GM18909 (cell line): ENCODE measurements at regions not wholly inside any gene's neighbourhood (a gene's known extent, or its start where the extent isn't known, plus 50 kb on each side); places are given as distances from the start of the nearest gene placed in this dataset.
"Not testable (repeated sequence)": the region's sequence is repeated elsewhere in the genome, so short reads cannot be mapped to it uniquely, and the experiment has no call there.

ENCODE experiments used
- ATAC-seq: cut with Tn5 transposase; IDR thresholded peaks from one replicate; pipeline ENCODE4 v1.9.1; 2021; ENCODE audit warnings: mild to moderate bottlenecking; ENCODE audit not compliant: unreplicated experiment, poor library complexity

GRCh38 chr3:194959217-194959616 is 273.5 kb downstream of the FAM43A start:
- ATAC-seq = no peak

- ATAC-seq = not testable (repeated sequence)
These were observed 274.0 kb downstream of the FAM43A start for GRCh38 chr3:194959666-194960065.

GRCh38 chr3:194960446-194961032 is 274.9 kb downstream of the FAM43A start:
- ATAC-seq = no peak

- ATAC-seq = no peak
These were observed 275.5 kb downstream of the FAM43A start for GRCh38 chr3:194961149-194961548.

DNA sequence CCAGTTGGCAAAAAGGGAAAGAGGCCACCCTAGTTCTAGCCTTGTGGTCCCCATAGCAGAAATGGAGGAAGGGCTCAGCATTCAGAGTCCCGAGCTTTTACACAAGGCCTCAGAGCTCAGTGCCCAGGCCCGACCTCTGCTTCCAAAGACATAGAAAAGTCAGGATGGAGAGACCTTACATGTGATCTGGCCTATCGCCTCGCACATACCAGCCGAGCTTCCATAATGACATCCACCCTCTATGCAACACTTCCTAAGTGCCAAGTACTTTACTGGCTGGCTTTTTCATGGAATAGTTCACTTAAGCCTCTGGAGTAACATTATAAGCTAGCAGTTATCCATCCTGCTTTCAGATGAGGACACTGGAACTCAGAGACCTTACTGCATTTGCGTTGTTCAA is 275.9 kb downstream of the FAM43A start:
- ATAC-seq = no peak

GRCh38 chr3:194962056-194962455 is 276.4 kb downstream of the FAM43A start:
- ATAC-seq = no peak

- no peak for ATAC-seq
These were observed 279.1 kb downstream of the FAM43A start for GRCh38 chr3:194964809-194965208.

- ATAC-seq = no peak
These were observed 281.8 kb downstream of the FAM43A start for GRCh38 chr3:194967151-194968117.

DNA sequence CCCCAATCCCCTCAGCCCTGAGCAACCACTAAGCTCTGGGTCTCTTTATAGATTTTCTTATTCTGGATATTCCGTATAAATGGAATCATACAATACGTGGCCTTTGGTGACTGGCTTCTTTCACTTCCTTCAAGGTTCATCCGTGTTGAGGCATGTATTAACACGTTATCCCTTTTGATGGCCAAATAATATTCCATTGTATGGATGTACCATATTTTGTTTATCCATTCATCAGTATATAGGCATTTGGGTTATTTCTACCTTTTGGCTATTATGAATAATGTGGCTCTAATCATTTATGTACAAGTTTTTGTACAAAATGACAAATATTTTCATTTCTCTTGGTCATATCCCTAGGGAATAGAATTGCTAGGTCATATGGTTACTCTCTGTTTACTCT is 284.4 kb downstream of the FAM43A start:
- no peak for ATAC-seq

DNA sequence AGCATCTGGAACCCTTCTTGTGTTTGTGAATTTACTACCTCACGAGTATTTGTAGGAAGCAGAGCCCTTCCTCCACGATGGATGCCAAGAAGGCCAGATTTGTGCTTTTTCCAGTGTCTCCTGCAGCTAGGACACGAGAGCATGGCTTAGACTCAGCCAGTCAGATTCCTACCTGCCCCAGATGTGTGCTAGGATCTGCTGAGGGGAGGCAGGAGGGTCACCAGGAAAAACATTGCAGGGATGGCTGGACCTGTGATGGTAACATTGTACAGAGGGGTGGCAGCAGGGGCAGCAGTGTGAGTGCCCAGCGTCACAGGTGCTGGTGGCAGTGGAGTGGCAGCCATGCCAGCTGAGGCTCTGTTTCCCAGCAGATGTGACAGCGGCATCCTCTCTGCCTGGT is 285.3 kb downstream of the FAM43A start:
- ATAC-seq = no peak

DNA sequence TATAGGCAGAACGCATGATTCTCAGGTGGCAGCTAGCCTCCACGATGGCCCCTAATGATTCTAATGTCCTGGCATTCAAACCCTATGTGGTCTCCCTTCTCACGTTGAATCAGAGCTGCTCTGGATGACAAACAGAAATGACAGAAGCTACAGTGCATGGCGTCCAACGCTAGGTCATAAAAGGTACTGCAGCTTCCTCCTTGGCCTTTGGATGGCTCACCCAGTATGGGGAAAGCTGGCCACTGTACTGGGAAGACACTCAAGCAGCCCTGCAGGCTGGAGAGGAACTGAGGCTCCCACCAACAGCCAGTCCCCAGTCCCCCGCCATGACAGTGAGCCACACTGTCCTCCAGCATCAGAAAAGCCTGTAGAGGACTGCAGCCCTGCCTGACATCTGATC is 286.3 kb downstream of the FAM43A start:
- no peak for ATAC-seq

- ATAC-seq = no peak
These were observed 287.0 kb downstream of the FAM43A start for GRCh38 chr3:194972641-194973040.

DNA sequence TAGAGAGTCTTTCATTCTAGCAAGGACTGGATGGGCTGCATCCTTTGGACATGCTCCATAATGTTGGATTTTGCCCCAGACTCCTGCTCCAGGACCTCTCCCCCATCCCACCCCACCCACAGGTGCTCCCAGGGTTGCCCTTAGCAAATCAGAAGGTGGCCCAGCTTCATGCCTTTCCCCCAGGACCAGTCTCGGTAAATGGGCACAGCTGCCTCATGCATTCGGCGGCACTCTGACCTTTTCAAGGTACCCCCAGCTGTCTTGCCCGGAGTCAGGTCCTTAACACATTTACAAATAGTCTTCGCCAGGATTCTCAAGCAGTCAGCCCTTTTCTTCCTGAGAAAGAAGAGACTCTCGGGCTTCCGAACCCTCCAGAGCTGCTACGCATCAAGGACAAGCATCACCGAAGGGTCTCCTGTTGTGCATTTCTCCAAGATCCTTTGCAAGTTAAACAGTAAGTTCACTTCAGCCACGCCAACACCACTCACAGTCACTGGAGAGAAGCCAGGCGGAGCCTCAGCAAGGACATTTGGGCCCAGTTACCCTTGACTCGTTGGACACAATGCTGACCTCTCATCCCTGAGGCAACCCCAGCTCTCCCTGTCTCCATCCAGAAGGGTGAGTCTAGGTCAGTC is 287.8 kb downstream of the FAM43A start:
- no peak for ATAC-seq

DNA sequence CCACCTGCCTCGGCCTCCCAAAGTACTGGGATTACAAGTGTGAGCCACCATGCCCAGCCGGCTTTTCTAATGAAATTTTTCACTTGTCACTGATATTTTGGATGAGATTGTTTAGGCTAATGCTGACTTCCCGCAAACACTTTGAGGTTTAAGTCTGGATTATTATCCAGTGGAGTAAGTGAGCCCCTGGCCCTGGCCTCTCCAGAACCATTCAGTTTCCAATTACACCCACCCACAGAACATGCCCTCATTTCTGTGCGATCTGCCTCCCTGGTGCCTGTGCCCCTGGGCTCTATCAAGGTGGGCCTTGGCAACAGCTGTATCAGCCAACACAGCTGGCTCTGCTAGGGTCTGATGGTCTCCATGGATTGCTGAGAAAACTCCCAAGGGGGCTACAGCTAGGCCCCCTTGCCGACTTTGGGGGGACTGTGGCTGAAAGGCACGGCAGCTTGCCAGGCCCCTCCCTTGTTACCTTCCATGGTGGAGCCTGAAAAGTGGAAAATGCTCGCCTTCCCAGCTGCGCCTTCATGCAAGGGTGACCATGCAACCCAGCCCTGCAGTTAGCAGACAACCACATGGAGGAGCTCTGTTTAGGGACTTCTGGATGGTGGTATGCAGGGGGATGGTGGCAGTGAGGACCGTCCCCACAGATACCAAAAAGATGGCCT is 288.9 kb downstream of the FAM43A start:
- ATAC-seq = no peak

GRCh38 chr3:194976049-194976451 is 290.4 kb downstream of the FAM43A start:
- no peak for ATAC-seq

GRCh38 chr3:194976874-194977273 is 291.2 kb downstream of the FAM43A start:
- no peak for ATAC-seq

DNA sequence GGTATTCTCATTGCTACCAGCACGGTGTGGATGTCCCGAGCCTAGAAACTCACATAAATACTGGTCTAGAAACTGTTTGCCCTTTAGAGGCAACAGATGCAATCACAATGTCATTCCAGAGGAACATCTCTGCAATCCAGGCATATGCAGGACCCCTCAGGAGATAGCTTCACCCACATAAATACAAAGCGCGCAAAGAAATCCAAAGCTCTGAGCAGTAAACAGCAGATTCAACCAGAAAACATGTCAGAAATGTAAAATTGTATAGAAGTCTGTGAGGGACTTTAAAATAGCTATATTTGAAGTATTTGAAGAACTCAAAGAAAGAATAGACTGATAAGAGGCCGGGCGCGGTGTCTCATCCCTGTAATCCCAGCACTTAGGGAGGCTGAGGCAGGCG is 291.7 kb downstream of the FAM43A start:
- ATAC-seq = no peak

GRCh38 chr3:194979173-194979572 is 291.8 kb downstream of the XXYLT1 start:
- ATAC-seq = no peak

- no peak for ATAC-seq
These were observed 288.5 kb downstream of the XXYLT1 start for GRCh38 chr3:194982472-194982871.

DNA sequence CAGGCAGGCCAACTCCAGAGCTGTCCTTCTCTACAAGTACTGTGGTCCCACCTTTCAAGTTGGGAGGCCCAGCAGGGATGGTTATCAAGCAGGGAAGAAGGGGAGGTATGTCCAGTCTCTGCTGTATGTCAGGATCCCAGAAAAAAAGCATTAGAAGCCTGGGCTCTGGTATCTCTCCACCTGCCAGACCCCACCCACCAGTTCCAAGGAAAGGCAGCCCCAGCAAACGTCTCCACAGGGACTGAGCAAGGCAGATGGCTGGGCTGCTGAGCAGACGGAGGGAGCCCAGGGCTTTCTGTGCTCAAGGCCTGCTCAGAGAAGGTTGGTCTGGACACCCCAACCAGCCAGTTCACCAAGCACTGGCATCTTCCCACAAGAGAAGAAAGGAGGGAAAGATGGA is 287.8 kb downstream of the XXYLT1 start:
- ATAC-seq = no peak

DNA sequence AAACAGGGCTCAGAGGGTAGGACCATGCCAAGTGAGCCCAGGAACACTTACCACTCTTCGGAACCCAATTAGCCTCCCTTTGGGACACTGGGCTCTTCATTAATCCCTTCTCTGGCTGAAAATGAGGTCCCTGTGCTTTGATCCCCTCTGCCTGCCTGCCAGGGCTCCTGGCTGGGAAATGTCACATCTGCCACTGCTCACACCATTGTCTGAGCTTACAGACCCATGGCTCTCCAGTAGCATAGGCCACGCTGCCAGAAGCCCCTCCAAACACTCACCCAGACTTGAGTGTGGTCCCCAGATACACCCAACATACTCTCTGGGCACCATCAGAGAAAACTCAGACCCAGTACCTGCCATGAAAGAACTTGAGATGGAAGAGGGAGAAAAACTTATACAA is 287.3 kb downstream of the XXYLT1 start:
- no peak for ATAC-seq
